Peyer's patch (tissue), 4 donors: ENCODE measurements at regions not wholly inside any gene's neighbourhood (a gene's known extent, or its start where the extent isn't known, plus 50 kb on each side); places are given as distances from the start of the nearest gene placed in this dataset.

Experiments used
- CTCF ChIP-seq, 6 experiments: fragments of 450-650 bp in 4 of 6; fragments of 200-600 bp in 2 of 6; sonication (generic) in 1 of 6; IDR thresholded peaks; one replicate each; pipeline ENCODE4 v1.5.1; 2017 to 2019; ENCODE audit warnings: antibody characterized with exemption in 6 of 6, mild to moderate bottlenecking in 3 of 6, moderate library complexity in 1 of 6
- POLR2A ChIP-seq, 2 donors: fragments of 450-650 bp; IDR thresholded peaks; one replicate each; pipeline ENCODE4 v1.5.1; 2017; ENCODE audit warnings: antibody characterized with exemption in 2 of 2, mild to moderate bottlenecking in 2 of 2, moderate library complexity in 2 of 2

GRCh38 chr6:8299034-8299433, 136.3 kb downstream of the SLC35B3 start:
- TF ChIP-seq CTCF (IDR thresholded peaks at IDR 0.05) (no peak), POLR2A (IDR thresholded peaks at IDR 0.05) (no peak)
